CD4-positive, alpha-beta T cell (primary cell): ENCODE measurements at regions not wholly inside any gene's neighbourhood (a gene's known extent, or its start where the extent isn't known, plus 50 kb on each side); places are given as distances from the start of the nearest gene placed in this dataset.

ENCODE experiments used
- ATAC-seq: fragments of 200-7000 bp; cut with Tn5 transposase; one replicate; pipeline ENCODE4 v1.10.0; 2022; ENCODE audit warnings: mild to moderate bottlenecking; ENCODE audit not compliant: poor library complexity
- CTCF ChIA-PET: fragments of 350-600 bp; sonication (Branson Sonifier 250); formaldehyde crosslinking; loops from one replicate; lab custom pipeline; 2021; ENCODE audit warnings: antibody characterized with exemption, inconsistent platforms; lab: Charles Lee
- POLR2A ChIA-PET: fragments of 350-600 bp; sonication (Branson Sonifier 250); formaldehyde crosslinking; loops from one replicate; lab custom pipeline; 2021; ENCODE audit warnings: antibody characterized with exemption, inconsistent platforms; lab: Charles Lee
- DNase-seq, 14 experiments: peaks; one replicate each; pipeline ENCODE4 v3.0.0-alpha.2; 2013 to 2020; ENCODE audit warnings: mixed read lengths in 2 of 14
- H3K27ac ChIP-seq, 2 donors: one replicate each; pipeline versions ENCODE4 v1.5.1 to v1.7.0; 2013; ENCODE audit warnings: low read length in 2 of 2, low read depth in 1 of 2, mild to moderate bottlenecking in 1 of 2
- H3K27me3 ChIP-seq, 2 experiments: 1 replicate in 1 of 2; 2 replicates in 1 of 2; pipeline versions ENCODE4 v1.6.1 to v1.7.0; 2013; ENCODE audit warnings: low read length in 2 of 2, control low read depth in 1 of 2, mild to moderate bottlenecking in 1 of 2, moderate library complexity in 1 of 2; ENCODE audit not compliant: insufficient read depth in 2 of 2, control insufficient read depth in 1 of 2
- H3K36me3 ChIP-seq: one replicate; pipeline ENCODE4 v1.6.1; 2013; ENCODE audit warnings: low read length, control low read depth; ENCODE audit not compliant: insufficient read depth
- H3K4me1 ChIP-seq: one replicate; pipeline ENCODE4 v1.6.1; 2013; ENCODE audit warnings: low read length, control low read depth; ENCODE audit not compliant: insufficient read depth
- H3K4me3 ChIP-seq: one replicate; pipeline ENCODE4 v1.5.1; 2013; ENCODE audit warnings: mild to moderate bottlenecking, low read length, moderate library complexity
- H3K9me3 ChIP-seq, 2 experiments: 1 replicate in 1 of 2; 2 replicates in 1 of 2; pipeline versions ENCODE4 v1.6.1 to v1.7.0; 2013; ENCODE audit warnings: low read length in 2 of 2, mild to moderate bottlenecking in 2 of 2, control low read depth in 1 of 2, moderate library complexity in 1 of 2; ENCODE audit not compliant: control insufficient read depth in 1 of 2, insufficient read depth in 1 of 2
- H3K27ac Mint-ChIP-seq: one replicate; pipeline ENCODE4 v1.8.0; 2020; ENCODE audit warnings: mixed read lengths
- H3K27me3 Mint-ChIP-seq: one replicate; pipeline ENCODE4 v1.8.0; 2021; ENCODE audit warnings: mixed read lengths
- H3K36me3 Mint-ChIP-seq: one replicate; pipeline ENCODE4 v1.8.0; 2021; ENCODE audit warnings: low read depth, mixed read lengths
- H3K4me1 Mint-ChIP-seq: one replicate; pipeline ENCODE4 v1.8.0; 2021; ENCODE audit warnings: low read depth, mixed read lengths
- H3K4me3 Mint-ChIP-seq: one replicate; pipeline ENCODE4 v1.8.0; 2020; ENCODE audit warnings: mild to moderate bottlenecking, mixed read lengths
- H3K9me3 Mint-ChIP-seq: one replicate; pipeline ENCODE4 v1.8.0; 2020; ENCODE audit warnings: mixed read lengths
- intact Hi-C, 2 experiments: fragments of 100-400 bp; cut with DNase I in 1 of 2; cut with micrococcal nuclease in 1 of 2; formaldehyde crosslinking; loops; one replicate each; pipeline versions ENCODE4 v1.15.1 to v1.9.0; 2023 to 2025; cut with DNase I, micrococcal nuclease
- TF ChIP-seq, protein P1 (sequence below): fragments of 200-600 bp; IDR thresholded peaks from one replicate; pipeline ENCODE4 v1.8.0; 2022; ENCODE audit warnings: antibody characterized with exemption, mild to moderate bottlenecking

DNA sequence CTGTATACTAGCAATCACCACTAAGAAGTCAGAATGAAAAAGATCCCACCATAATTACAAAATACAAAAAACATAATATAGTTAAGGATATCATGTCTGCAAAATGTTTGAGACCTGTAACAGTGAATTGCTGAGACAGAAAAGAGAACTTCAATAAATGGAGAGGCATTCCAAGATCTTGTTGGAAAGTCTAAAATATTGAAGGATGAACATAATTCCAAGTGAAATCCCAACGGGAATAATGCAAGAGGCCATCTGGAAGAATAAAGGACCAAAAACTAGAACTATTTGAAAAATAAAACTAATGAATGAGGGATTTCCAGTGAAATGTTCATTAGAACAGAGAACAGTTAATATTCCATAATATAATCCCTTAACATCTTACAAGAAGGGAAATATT is 110.9 kb downstream of the COL6A6 start:
- Mint-ChIP-seq H3K27ac (no peak overlapping the region), H3K9me3 (no peaks in the 10 kb centered on the region), H3K36me3 (no peaks in the 10 kb centered on the region), H3K4me3 (no peak overlapping the region), H3K4me1 (no peaks in the 10 kb centered on the region), H3K27me3 (peaks cover 34% of the 10 kb centered on the region)
- TF ChIP-seq, protein P1, sequence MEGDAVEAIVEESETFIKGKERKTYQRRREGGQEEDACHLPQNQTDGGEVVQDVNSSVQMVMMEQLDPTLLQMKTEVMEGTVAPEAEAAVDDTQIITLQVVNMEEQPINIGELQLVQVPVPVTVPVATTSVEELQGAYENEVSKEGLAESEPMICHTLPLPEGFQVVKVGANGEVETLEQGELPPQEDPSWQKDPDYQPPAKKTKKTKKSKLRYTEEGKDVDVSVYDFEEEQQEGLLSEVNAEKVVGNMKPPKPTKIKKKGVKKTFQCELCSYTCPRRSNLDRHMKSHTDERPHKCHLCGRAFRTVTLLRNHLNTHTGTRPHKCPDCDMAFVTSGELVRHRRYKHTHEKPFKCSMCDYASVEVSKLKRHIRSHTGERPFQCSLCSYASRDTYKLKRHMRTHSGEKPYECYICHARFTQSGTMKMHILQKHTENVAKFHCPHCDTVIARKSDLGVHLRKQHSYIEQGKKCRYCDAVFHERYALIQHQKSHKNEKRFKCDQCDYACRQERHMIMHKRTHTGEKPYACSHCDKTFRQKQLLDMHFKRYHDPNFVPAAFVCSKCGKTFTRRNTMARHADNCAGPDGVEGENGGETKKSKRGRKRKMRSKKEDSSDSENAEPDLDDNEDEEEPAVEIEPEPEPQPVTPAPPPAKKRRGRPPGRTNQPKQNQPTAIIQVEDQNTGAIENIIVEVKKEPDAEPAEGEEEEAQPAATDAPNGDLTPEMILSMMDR, result no peak
- Histone ChIP-seq H3K27ac (no peak overlapping the region), H3K9me3 (no peaks in the 10 kb centered on the region), H3K36me3 (no peaks in the 10 kb centered on the region), H3K4me1 (no peaks in the 10 kb centered on the region), H3K27me3 (peaks cover 0 to 8% of the 10 kb centered on the region in 2 experiments), H3K4me3 (no peak overlapping the region)
- intact Hi-C loops, result no loop called here
- POLR2A ChIA-PET, result no interaction called here
- ATAC-seq (no peak), DNase-seq (no peak)
- CTCF ChIA-PET, result no interaction called here
